B cell (primary cell): ENCODE measurements at regions not wholly inside any gene's neighbourhood (a gene's known extent, or its start where the extent isn't known, plus 50 kb on each side); places are given as distances from the start of the nearest gene placed in this dataset.

Source experiments
- ATAC-seq: fragments of 200-7000 bp; cut with Tn5 transposase; one replicate; pipeline ENCODE4 v1.10.0; 2021; ENCODE audit warnings: low read depth, mild to moderate bottlenecking, moderate number of reproducible peaks, moderate library complexity
- CTCF ChIA-PET: fragments of 350-600 bp; sonication (Branson Sonifier 250); formaldehyde crosslinking; loops from one replicate; lab custom pipeline; 2021; ENCODE audit warnings: antibody characterized with exemption, inconsistent platforms; lab: Charles Lee
- POLR2A ChIA-PET: fragments of 350-600 bp; sonication (Branson Sonifier 250); formaldehyde crosslinking; loops from one replicate; lab custom pipeline; 2021; ENCODE audit warnings: antibody characterized with exemption; lab: Charles Lee
- DNase-seq: peaks from one replicate; pipeline ENCODE4 v3.0.0; 2013
- H2AFZ ChIP-seq: 2 replicates; pipeline ENCODE4 v1.6.1; 2012; ENCODE audit warnings: mild to moderate bottlenecking, low read depth, low read length; ENCODE audit not compliant: insufficient read depth, poor library complexity, severe bottlenecking
- H3K27ac ChIP-seq, 2 donors: 1 replicate in 1 of 2; 2 replicates in 1 of 2; pipeline ENCODE4 v1.5.1; 2012 to 2013; ENCODE audit warnings: low read length in 2 of 2, mild to moderate bottlenecking in 2 of 2, moderate library complexity in 1 of 2
- H3K27me3 ChIP-seq, 4 experiments: fragments of 200-600 bp in 1 of 4; sonication (generic) in 1 of 4; replicated peaks in 1 of 4; 1 replicate in 2 of 4; 2 replicates in 2 of 4; pipeline versions ENCODE4 v1.6.1 to v1.7.0; 2013 to 2016; ENCODE audit warnings: low read length in 3 of 4, mild to moderate bottlenecking in 2 of 4, mixed read lengths in 1 of 4, moderate library complexity in 1 of 4; ENCODE audit not compliant: insufficient read depth in 4 of 4, control insufficient read depth in 3 of 4; ENCODE audit errors: control extremely low read depth in 1 of 4
- H3K36me3 ChIP-seq, 2 experiments: replicated peaks in 1 of 2; 1 replicate in 1 of 2; 2 replicates in 1 of 2; pipeline versions ENCODE4 v1.6.1 to v1.7.1; 2013; ENCODE audit warnings: low read length in 1 of 2; ENCODE audit not compliant: insufficient read depth in 2 of 2, control insufficient read depth in 1 of 2; ENCODE audit errors: control extremely low read depth in 1 of 2, extremely low read depth in 1 of 2
- H3K4me1 ChIP-seq, 2 donors: fragments of 200-600 bp in 1 of 2; sonication (generic) in 1 of 2; 1 replicate in 1 of 2; 2 replicates in 1 of 2; pipeline versions ENCODE4 v1.5.1 to v1.6.1; 2013 to 2017; ENCODE audit warnings: low read length in 2 of 2; ENCODE audit not compliant: control insufficient read depth in 2 of 2, insufficient read depth in 2 of 2
- H3K4me2 ChIP-seq: replicated peaks from 2 replicates; pipeline ENCODE3; 2012; ENCODE audit warnings: mild to moderate bottlenecking, low read depth, low read length; ENCODE audit not compliant: poor library complexity, severe bottlenecking
- H3K4me3 ChIP-seq, 5 experiments: fragments of 200-600 bp in 1 of 5; sonication (generic) in 1 of 5; 1 replicate in 3 of 5; 2 replicates in 2 of 5; pipeline versions ENCODE4 v1.5.1 to v1.7.0; 2011 to 2016; ENCODE audit warnings: low read length in 4 of 5, mild to moderate bottlenecking in 4 of 5, low read depth in 2 of 5, control low read depth in 1 of 5, moderate library complexity in 1 of 5; ENCODE audit not compliant: insufficient read depth in 1 of 5; ENCODE audit errors: control extremely low read depth in 1 of 5, extremely low read depth in 1 of 5
- H3K79me2 ChIP-seq: fragments of 200-600 bp; sonication (generic); one replicate; pipeline ENCODE4 v1.6.0; 2016; ENCODE audit warnings: low read length; ENCODE audit not compliant: control insufficient read depth, insufficient read depth
- H3K9ac ChIP-seq: fragments of 200-600 bp; sonication (generic); 2 replicates; pipeline ENCODE4 v1.6.1; 2017; ENCODE audit warnings: mild to moderate bottlenecking, low read length, moderate library complexity
- H3K9me3 ChIP-seq, 3 donors: one replicate each; pipeline versions ENCODE4 v1.6.1 to v1.7.1; 2013; ENCODE audit warnings: low read length in 2 of 3; ENCODE audit not compliant: control insufficient read depth in 2 of 3, insufficient read depth in 1 of 3; ENCODE audit errors: control extremely low read depth in 1 of 3
- H4K20me1 ChIP-seq: 2 replicates; pipeline ENCODE4 v1.6.0; 2012; ENCODE audit warnings: mild to moderate bottlenecking, low read length; ENCODE audit not compliant: insufficient read depth, control insufficient read depth, poor library complexity, severe bottlenecking
- H3K27ac Mint-ChIP-seq: one replicate; pipeline ENCODE4 v1.8.0; 2021; ENCODE audit warnings: mixed read lengths
- H3K27me3 Mint-ChIP-seq: one replicate; pipeline ENCODE4 v1.8.0; 2021; ENCODE audit warnings: mixed read lengths
- H3K4me1 Mint-ChIP-seq: one replicate; pipeline ENCODE4 v1.8.0; 2021; ENCODE audit warnings: mixed read lengths
- H3K4me3 Mint-ChIP-seq: one replicate; pipeline ENCODE4 v1.8.0; 2021; ENCODE audit warnings: mixed read lengths
- H3K9me3 Mint-ChIP-seq: one replicate; pipeline ENCODE4 v1.8.0; 2022; ENCODE audit warnings: mixed read lengths; ENCODE audit not compliant: insufficient read depth
- CTCF ChIP-seq: fragments of 200-600 bp; IDR thresholded peaks from one replicate; pipeline ENCODE4 v1.8.0; 2022; ENCODE audit warnings: antibody characterized with exemption, mild to moderate bottlenecking
- EZH2 ChIP-seq: IDR thresholded peaks from 2 replicates; pipeline ENCODE4 v1.6.1; 2012; ENCODE audit warnings: borderline replicate concordance, low read depth, mild to moderate bottlenecking, moderate library complexity, low read length; ENCODE audit not compliant: insufficient read depth, poor library complexity, severe bottlenecking
- WGBS: methylation state at CpG from one replicate; pipeline ENCODE4 v1.1.5; 2013; ENCODE audit warnings: missing lambda C conversion rate; ENCODE audit not compliant: insufficient coverage; 5-methylcytosine and 5-hydroxymethylcytosine counted together
- intact Hi-C: fragments of 100-400 bp; cut with micrococcal nuclease; formaldehyde crosslinking; loops from one replicate; pipeline ENCODE4 v1.10.0; 2022

GRCh38 chr1:209500993-209501392, 82.5 kb upstream of the CAMK1G start:
- Mint-ChIP-seq H3K4me3 (no peak overlapping the region), H3K27ac (no peak overlapping the region), H3K27me3 (peaks cover 8% of the 10 kb centered on the region), H3K4me1 (no peaks in the 10 kb centered on the region), H3K9me3 (peaks cover 21% of the 10 kb centered on the region)
- no peak overlapping the region for H3K4me3 ChIP-seq
- ATAC-seq = no peak
- H3K27ac ChIP-seq = no peak overlapping the region
- peaks cover 4 to 21% (median 20%) of the 10 kb centered on the region in 3 donors for H3K9me3 ChIP-seq
- WGBS = no CpG with 5 or more reads among the region's 1 CpG
- H3K9ac ChIP-seq = no peak overlapping the region
- no peak for DNase-seq
- CTCF ChIA-PET = no interaction called here
- no peaks in the 10 kb centered on the region for H3K36me3 ChIP-seq
- H3K27me3 ChIP-seq = no peaks in the 10 kb centered on the region
- TF ChIP-seq CTCF (no peak), EZH2 (no peak)
- H3K79me2 ChIP-seq = no peaks in the 10 kb centered on the region
- intact Hi-C loops = no loop called here
- POLR2A ChIA-PET = no interaction called here
- H3K4me1 ChIP-seq = no peaks in the 10 kb centered on the region
- H4K20me1 ChIP-seq = no peaks in the 10 kb centered on the region
- no peak overlapping the region for H3K4me2 ChIP-seq
- H2AFZ ChIP-seq = no peak overlapping the region

DNA sequence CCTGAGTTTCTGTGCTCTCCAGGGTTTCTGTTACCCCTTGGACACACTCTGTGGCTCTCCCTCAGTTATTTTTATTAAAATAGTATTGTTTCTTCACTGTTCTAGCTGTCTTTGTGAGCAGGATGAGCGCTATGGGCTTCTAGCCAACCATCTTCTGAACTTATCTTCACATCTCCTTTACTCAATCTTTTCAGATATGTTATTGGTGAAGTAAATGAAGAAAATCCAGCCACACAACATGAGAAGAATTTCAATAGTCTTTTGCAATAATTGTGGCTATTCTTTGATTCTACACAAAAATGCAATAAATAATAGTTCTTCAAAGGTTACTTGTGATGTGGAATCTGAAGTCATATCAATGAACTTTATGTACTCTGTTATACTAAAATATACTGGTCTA, 80.3 kb upstream of the CAMK1G start:
- Mint-ChIP-seq H3K27ac (no peak overlapping the region), H3K4me3 (no peak overlapping the region), H3K4me1 (no peaks in the 10 kb centered on the region), H3K9me3 (peaks cover 13% of the 10 kb centered on the region), H3K27me3 (peaks cover 8% of the 10 kb centered on the region)
- Histone ChIP-seq H3K4me3 (no peak overlapping the region), H3K4me1 (no peaks in the 10 kb centered on the region), H3K9ac (no peak overlapping the region), H4K20me1 (no peaks in the 10 kb centered on the region), H3K27me3 (peaks cover 0 to 4% (median 0%) of the 10 kb centered on the region in 4 experiments), H3K79me2 (no peaks in the 10 kb centered on the region), H2AFZ (no peak overlapping the region), H3K27ac (no peak overlapping the region), H3K4me2 (no peak overlapping the region), H3K36me3 (no peaks in the 10 kb centered on the region), H3K9me3 (peaks cover 3 to 20% (median 20%) of the 10 kb centered on the region in 3 donors)
- WGBS = no CpG with 5 or more reads among the region's 1 CpG
- ChIA-PET POLR2A (no interaction called here), CTCF (no interaction called here)
- intact Hi-C loops = no loop called here
- no peak for ATAC-seq
- TF ChIP-seq EZH2 (no peak), CTCF (no peak)
- no peak for DNase-seq
